DMS153 (cell line): ENCODE measurements at regions not wholly inside any gene's neighbourhood (a gene's known extent, or its start where the extent isn't known, plus 50 kb on each side); places are given as distances from the start of the nearest gene placed in this dataset.

Source experiments
- DNase-seq: peaks from one replicate; lab custom pipeline; 2025; lab: John Stamatoyannopoulos, UW

DNA sequence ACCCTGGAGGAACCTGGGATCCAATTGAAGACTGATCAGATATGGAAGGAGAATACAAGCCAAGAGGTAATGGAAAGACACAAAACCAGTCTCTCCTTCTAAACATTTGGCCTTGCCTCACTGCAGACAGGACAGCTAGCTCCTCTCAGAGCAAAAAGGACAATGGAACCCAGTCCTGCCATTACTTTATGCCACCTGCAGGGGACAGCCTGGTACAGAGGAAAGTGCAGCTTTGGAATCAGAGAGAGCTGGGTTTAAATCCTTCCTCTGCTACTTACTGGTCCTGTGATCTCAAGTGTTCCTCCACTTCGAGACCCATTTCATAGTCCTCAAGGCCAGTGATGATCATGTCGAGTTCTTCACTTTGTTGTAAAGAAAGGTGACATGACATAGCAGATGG is 159.4 kb upstream of the SMAD3 start:
- DNase-seq = no peak

DNA sequence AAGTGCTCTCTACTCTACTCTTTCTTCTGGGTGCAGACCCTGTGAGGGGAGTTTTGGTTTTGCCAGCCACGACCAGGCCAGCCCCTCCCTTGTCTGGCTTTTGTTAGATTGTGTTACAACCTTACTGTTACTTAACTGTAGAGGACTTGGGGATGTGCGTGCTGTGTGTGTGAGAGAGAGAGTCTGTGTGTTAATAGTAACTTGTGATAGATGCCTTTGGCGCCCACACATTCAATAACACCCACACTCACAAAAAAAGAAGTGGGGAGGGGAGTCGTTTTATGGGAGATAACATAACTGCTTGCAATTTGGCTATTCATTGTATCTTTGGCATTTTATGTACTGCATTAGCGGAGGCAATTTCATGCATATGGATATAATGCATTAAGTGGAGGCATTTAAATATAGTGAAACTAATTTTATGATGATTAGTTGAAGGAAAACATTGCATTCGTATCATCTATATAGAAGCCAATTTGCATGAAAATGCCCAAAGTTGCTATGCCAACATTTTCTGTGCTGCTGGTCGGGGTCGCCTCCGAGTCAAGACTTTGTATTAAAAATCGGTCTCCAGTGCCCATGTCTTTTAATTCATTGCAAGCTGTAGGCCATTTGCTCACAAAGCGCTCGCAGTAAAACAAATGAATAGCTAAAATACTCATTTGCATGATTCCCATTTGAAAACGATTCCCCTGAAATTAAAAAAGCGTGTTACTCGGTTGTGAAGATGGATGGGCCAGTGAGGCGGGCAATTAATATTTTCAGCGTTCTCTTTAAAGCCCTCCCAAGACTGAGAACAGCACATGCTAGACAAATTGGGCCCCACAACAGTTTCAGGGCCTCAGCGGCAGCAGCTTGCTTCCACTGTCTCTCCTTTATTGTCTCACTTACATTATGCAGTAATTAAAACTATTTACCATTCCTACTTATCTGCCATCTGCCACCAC is 158.5 kb upstream of the SMAD3 start:
- DNase-seq = no peak

- no peak for DNase-seq
Measured at GRCh38 chr15:66907826-66908743, 157.3 kb upstream of the SMAD3 start.

DNA sequence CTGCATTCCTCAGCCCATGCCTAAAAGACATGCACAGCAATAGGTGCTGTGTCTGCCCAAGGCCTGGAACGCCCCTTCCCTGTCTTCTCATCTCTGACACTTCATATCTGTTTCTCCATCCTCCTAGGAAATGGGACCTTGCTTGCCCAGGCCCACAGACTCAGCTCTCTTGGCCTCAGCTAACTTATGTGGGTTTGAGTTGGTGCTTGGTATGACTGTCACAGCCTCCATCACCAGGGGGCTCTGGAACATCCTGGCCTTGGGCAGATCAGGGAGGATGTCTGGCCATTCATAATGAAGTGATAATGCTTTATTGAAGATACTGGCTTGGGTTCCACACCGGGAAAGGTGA is 156.7 kb upstream of the SMAD3 start:
- DNase-seq = no peak

- no peak for DNase-seq
Measured at GRCh38 chr15:66909381-66909890, 156.0 kb upstream of the SMAD3 start.

- no peak for DNase-seq
Measured at GRCh38 chr15:66911131-66911700, 154.2 kb upstream of the SMAD3 start.

DNA sequence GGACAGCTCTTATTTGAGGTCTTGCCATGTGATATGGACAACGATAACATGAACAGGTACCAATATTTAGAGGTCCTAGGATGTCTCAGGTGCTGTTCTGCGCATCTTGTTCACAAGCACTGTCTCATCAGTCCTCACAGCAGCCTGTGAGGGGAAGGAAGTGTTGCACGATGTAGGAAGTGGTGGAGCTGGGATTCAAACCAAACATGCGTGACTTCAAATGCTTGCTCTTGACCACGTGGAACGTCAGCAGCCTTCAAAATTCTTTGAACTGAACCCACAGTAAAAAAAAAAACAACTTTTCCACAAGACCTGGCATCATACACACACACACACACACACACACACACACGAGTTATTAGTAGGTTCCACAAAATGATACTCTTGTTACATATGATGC is 153.4 kb upstream of the SMAD3 start:
- no peak for DNase-seq

DNA sequence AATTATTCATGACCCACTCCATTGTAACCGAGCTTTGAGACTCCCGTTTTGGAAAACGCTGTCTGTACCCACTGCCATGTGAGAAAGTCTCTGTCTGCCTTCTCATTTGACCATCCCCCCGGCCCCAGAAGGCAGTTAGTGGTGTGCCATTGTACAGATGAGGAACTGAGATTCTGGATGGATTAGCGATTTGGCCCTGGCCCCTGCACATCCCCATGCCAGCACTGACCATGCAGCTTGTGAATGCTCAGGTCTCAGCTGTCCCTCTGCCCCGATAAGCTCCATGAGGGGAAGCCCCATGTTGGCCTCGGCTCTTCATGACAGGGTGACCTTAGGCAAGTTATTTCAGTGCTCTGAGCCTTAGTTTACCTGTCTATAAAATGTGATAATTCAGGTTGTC is 153.0 kb upstream of the SMAD3 start:
- no peak for DNase-seq

DNA sequence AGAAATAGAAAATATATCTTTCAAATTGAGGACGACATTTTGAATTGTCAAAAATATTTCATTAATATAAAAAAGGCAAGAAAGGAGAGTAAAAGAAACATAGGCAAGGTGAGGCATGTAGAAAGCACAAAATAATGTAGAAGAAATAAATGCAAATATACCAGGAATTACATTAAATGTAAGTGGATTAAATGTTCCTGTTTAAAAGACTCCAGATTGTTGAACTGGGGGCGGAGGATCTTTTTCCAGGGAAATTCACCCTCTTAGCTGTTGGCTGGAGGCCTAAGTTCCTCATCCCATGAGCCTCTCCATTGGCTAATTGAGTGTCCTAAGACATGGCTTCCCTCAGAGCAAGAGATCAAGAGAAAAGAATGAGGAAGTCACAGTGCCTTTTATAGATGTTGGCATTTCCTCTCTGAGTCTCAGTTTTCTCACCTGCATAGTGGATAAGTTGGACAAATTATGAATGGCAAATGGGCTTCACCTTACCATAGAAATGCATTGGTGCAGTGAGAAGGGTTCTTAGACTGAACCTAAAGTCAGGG is 147.4 kb upstream of the SMAD3 start:
- DNase-seq = no peak

GRCh38 chr15:66919421-66919820 is 146.0 kb upstream of the SMAD3 start:
- no peak for DNase-seq

DNA sequence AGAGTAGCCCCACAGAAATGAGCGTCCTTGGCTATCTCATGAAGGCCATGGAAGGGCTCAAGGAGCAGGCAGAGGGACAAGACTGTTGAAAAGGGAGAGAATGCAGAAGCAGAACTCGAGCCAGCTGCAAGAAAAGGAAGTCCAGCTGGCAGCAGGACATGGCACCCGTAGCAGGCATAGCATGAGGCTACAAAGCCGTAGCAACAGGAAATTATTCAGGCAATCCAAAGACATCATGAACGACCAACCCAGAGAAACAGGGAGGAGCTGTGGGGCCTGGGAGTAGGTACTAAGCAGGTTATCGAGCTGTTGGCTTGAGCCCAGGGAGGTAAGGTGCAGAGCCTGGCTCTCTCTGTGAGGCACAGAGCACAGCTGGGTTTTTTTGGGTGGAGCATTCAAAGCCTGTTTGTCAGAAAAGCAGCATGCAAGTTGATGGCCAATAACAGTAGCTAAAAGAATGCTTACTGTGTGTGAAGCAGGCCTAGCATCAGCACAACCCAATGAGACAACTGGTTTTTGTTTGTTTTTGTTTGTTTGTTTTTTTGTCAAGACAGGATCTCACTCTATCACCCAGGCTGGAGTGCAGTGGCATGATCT is 144.0 kb upstream of the SMAD3 start:
- no peak for DNase-seq

- no peak for DNase-seq
Measured at GRCh38 chr15:66922608-66923007, 142.8 kb upstream of the SMAD3 start.

- DNase-seq = no peak
Measured at GRCh38 chr15:66923438-66923881, 141.9 kb upstream of the SMAD3 start.

DNA sequence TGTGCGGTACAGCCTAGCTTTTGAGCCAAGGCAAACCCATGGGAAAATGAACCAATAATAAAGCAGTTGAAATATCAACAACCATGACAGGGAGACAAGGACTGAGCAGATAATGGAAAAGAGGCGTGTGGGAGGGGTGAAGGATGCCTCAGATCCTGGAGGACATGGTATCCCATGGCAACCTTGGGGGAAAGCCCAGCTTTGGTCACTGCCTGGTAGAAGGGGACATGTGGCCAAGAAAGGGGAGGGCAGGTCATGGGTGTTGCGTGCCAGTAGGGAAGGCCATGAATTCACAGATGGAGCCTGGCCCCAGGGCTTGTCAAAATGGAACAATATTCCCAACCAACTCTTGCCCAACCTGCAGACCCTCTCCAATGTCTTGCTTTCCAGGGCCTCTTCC is 140.5 kb upstream of the SMAD3 start:
- DNase-seq = no peak

DNA sequence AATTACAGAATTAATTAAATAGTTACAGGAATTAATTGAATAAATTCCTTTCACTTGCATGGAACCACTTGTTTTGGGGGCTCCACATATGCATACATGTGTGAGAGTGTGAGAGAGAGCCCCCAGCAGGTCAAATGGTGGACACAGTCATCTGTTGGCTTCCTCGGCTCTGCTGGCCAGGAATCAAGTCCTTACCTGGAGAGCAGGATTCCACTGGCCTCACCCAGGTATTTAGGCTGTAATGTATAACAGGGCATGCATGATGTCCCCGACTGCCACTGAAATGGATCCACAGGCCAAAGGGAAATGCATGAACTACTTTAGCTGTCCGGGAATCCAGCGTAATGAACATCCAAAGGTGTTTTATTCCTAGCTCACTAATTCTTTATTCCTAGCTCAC is 139.7 kb upstream of the SMAD3 start:
- no peak for DNase-seq

GRCh38 chr15:66927201-66928077 is 138.0 kb upstream of the SMAD3 start:
- no peak for DNase-seq

DNA sequence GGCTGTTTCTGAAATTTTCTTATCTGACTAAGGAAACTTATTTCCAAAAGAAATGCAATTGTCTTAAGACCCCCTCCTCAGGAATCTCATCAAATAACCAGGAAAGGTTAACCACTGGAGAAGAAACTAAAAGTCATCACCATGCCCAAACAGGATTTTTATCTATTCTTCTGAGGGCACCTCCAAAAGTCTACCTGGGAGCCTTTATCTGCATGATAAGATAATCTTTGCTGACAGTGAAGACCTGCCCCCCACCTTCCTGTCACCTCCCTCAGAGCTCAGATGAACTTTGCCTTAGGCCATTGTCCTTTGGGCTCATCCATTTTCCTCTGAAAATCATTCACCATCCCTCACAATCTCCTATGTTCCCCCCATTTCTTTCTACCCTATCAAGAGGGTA is 137.3 kb upstream of the SMAD3 start:
- no peak for DNase-seq

DNA sequence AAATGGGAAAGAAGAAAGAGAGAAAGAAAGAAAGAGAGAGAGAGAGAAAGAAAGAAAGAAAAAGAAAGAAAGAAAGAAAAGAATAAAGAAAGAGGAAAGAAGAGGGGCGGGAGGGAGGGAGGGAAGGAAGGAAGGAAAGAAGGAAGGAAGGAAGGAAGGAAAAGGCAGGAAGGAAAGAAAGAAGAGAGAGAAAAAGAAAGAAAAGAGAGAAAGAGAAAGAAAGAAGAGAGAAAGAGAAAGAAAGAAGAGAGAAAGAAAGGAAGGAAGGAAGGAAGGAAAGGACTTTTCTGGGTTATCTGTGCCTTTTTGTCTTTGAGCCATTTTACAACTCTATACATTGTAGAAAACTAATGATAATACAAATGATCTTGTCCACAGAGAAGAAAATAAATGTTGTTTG is 136.6 kb upstream of the SMAD3 start:
- no peak for DNase-seq

DNA sequence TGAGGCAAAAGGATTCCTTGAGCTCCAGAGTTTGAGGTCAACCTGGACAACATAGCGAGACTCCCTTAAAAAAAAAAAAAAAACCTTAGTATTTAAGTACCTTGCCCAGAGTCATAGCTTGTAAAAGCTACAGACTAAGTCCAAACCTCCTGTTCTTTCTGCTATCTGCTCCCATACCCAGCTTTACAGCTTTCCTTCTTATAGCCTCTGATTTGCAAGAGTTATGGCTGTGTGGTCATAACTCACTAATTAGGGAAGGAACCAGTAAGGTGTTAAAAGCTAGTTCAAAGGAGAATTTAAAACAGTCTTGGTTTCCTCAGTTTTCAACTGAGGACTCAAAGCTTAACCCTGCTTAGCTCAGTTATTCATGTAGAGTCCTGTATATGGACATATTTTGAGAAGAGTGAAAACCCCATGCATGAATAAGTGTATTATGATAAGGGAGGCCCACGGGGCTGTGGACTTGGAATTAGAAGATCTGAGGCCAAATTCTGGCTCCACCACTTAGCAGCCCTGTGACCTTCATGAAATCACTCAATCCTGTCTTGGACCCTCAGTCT is 135.5 kb upstream of the SMAD3 start:
- DNase-seq = no peak
